ENCODE measurements at regions not wholly inside any gene's neighbourhood (a gene's known extent, or its start where the extent isn't known, plus 50 kb on each side); places are given as distances from the start of the nearest gene placed in this dataset.

DNA sequence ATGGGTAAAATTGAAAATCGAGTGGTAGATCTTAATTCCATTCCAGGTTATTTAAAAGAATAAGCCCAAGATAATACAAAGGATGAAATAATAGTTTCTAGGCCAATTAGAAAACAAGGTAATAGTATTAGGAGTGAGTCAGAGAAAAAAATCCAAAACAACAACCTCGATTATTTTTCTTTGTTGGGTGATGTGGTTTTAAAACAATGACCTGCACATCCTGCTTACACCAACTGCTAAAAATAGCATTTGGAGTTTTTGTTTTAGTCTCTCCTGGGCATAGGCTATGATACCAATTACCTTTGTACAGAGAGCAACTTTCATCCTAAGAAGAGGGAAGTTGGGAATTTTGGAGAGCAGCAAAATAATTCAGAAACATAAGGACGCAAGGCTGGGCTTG lies 101.7 kb upstream of the MYO10 start:
- TF ChIP-seq POLR2A (IDR thresholded peaks at IDR 0.05) = no peak
- TF ChIP-seq, protein P1, sequence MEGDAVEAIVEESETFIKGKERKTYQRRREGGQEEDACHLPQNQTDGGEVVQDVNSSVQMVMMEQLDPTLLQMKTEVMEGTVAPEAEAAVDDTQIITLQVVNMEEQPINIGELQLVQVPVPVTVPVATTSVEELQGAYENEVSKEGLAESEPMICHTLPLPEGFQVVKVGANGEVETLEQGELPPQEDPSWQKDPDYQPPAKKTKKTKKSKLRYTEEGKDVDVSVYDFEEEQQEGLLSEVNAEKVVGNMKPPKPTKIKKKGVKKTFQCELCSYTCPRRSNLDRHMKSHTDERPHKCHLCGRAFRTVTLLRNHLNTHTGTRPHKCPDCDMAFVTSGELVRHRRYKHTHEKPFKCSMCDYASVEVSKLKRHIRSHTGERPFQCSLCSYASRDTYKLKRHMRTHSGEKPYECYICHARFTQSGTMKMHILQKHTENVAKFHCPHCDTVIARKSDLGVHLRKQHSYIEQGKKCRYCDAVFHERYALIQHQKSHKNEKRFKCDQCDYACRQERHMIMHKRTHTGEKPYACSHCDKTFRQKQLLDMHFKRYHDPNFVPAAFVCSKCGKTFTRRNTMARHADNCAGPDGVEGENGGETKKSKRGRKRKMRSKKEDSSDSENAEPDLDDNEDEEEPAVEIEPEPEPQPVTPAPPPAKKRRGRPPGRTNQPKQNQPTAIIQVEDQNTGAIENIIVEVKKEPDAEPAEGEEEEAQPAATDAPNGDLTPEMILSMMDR (IDR thresholded peaks at IDR 0.05 in 8 of 11, conservative IDR thresholded peaks at IDR 0.05 in 3 of 11) = no peak

Data from spleen (tissue), 7 donors.